ENCODE measurements at regions not wholly inside any gene's neighbourhood (a gene's known extent, or its start where the extent isn't known, plus 50 kb on each side); places are given as distances from the start of the nearest gene placed in this dataset.
"Not testable (repeated sequence)": the region's sequence is repeated elsewhere in the genome, so short reads cannot be mapped to it uniquely, and the experiment has no call there.

GRCh38 chr10:8173866-8174243 is 119.4 kb downstream of the GATA3 start:
- DNase-seq (ENCODE audit: low read depth), result no peak

GRCh38 chr10:8174762-8175161 is 120.3 kb downstream of the GATA3 start:
- DNase-seq (ENCODE audit: low read depth), result no peak

GRCh38 chr10:8177526-8177925 is 123.0 kb downstream of the GATA3 start:
- not testable (repeated sequence) for DNase-seq (ENCODE audit: low read depth)

GRCh38 chr10:8179773-8180172 is 125.3 kb downstream of the GATA3 start:
- not testable (repeated sequence) for DNase-seq (ENCODE audit: low read depth)

- no peak for DNase-seq (ENCODE audit: low read depth)
Observed at GRCh38 chr10:8180360-8181109, 126.0 kb downstream of the GATA3 start.

GRCh38 chr10:8181496-8182157 is 127.1 kb downstream of the GATA3 start:
- no peak for DNase-seq (ENCODE audit: low read depth)

- no peak for DNase-seq (ENCODE audit: low read depth)
Observed at GRCh38 chr10:8182806-8183205, 128.3 kb downstream of the GATA3 start.

- no peak for DNase-seq (ENCODE audit: low read depth)
Observed at GRCh38 chr10:8183241-8183704, 128.8 kb downstream of the GATA3 start.

GRCh38 chr10:8187171-8187666 is 132.7 kb downstream of the GATA3 start:
- no peak for DNase-seq (ENCODE audit: low read depth)

- no peak for DNase-seq (ENCODE audit: low read depth)
Observed at GRCh38 chr10:8189458-8189857, 135.0 kb downstream of the GATA3 start.

GRCh38 chr10:8192301-8192700 is 137.8 kb downstream of the GATA3 start:
- no peak for DNase-seq (ENCODE audit: low read depth)

GRCh38 chr10:8193546-8193945 is 139.1 kb downstream of the GATA3 start:
- no peak for DNase-seq (ENCODE audit: low read depth)

GRCh38 chr10:8194050-8194449 is 139.6 kb downstream of the GATA3 start:
- no peak for DNase-seq (ENCODE audit: low read depth)

GRCh38 chr10:8206882-8207281 is 152.4 kb downstream of the GATA3 start:
- no peak for DNase-seq (ENCODE audit: low read depth)

- no peak for DNase-seq (ENCODE audit: low read depth)
Observed at GRCh38 chr10:8211631-8212030, 157.1 kb downstream of the GATA3 start.

GRCh38 chr10:8213735-8214134 is 159.2 kb downstream of the GATA3 start:
- DNase-seq (ENCODE audit: low read depth), result no peak

- DNase-seq (ENCODE audit: low read depth), result no peak
Observed at GRCh38 chr10:8214587-8214986, 160.1 kb downstream of the GATA3 start.

- no peak for DNase-seq (ENCODE audit: low read depth)
Observed at GRCh38 chr10:8216893-8217292, 162.4 kb downstream of the GATA3 start.

GRCh38 chr10:8221451-8221850 is 167.0 kb downstream of the GATA3 start:
- DNase-seq (ENCODE audit: low read depth), result no peak

GRCh38 chr10:8224591-8224990 is 170.1 kb downstream of the GATA3 start:
- no peak for DNase-seq (ENCODE audit: low read depth)

- no peak for DNase-seq (ENCODE audit: low read depth)
Observed at GRCh38 chr10:8225187-8225586, 170.7 kb downstream of the GATA3 start.

- no peak for DNase-seq (ENCODE audit: low read depth)
Observed at GRCh38 chr10:8227246-8227645, 172.8 kb downstream of the GATA3 start.

GRCh38 chr10:8229153-8229552 is 174.7 kb downstream of the GATA3 start:
- DNase-seq (ENCODE audit: low read depth), result no peak

GRCh38 chr10:8230902-8231301 is 176.4 kb downstream of the GATA3 start:
- no peak for DNase-seq (ENCODE audit: low read depth)
